Posterior cingulate gyrus (tissue), 11 donors: ENCODE measurements at regions not wholly inside any gene's neighbourhood (a gene's known extent, or its start where the extent isn't known, plus 50 kb on each side); places are given as distances from the start of the nearest gene placed in this dataset.
"Not testable (repeated sequence)": the region's sequence is repeated elsewhere in the genome, so short reads cannot be mapped to it uniquely, and the experiment has no call there.

Source experiments
- DNase-seq, 10 donors: peaks; one replicate each; pipeline versions ENCODE4 v3.0.0 to v3.0.0-alpha.2; 2020 to 2021; ENCODE audit warnings: mixed read lengths in 3 of 10
- intact Hi-C: fragments of 100-400 bp; cut with DNase I; formaldehyde crosslinking; loops from one replicate; pipeline ENCODE4 v1.15.1; 2023

DNA sequence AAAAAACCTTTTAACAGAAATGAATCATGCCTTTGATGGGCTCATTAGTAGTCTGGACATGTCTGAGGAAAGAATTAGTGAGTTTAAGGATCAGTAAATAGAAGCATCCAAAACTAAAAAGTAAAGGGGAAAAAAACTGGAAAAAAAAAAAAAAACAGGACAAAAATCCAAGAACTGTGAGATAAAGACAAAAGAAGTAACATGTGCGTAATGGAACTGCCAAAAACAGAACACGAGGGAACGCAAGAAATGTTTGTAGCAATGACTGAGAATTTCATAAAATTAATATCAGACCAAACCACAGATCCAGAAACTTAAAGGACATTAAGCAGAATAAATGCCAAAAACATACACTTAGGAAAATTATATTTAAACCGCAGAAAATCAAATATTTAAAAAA, 77.4 kb downstream of the MS4A13 start:
- no peak for DNase-seq
- intact Hi-C loops, result no loop called here

DNA sequence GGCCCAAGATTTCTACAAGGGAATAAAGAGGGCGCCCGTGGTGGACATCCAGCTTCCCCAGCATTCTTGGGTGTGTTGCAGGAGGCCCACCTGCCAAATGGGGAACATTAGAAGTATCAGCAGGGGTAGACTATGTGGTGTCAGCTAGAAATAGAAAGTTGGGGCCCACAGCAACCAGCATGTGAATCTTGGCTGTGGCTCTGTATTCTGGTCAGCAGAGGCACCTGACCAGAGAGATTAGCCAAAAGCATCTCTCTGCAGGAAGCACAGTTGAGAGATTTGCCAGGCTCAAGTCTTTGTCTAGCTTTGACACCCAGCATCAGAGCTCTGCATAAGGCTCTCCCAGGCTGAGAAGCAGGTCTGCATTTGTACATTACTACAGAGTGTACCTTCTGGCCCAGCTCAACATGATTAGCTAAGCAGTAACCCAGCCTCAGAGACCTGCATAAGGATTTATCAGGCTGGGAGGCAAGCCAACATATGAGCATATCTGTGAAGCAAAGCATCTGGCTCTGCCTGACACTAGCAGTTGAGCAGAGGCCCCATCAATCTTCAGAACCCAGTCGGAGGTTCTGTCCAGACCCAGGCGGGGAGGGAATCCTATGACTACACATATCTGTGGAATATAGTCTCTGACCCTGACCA, 79.9 kb downstream of the MS4A13 start:
- intact Hi-C loops, result no loop called here
- peak in 1 of 10 donors; percentile 4 for DNase-seq

DNA sequence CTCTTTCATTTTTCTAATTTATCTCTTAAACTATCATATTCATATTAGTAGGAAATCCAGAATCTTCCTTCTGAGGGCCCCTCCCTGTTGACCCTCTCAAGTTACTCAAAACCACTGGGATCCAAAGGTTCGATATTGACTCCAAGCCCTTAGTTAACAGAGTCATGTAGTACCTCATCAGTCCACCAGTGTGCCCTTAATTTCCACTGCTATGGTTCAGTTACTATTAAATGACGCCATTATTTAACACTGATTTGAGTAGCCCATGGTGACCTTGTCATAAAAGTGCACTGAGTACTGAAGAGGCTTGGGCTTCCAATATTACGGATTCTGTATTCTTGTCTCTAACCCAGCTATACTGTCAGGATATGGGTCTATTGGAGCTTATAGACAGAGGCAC, 91.9 kb upstream of the MS4A8 start:
- DNase-seq, result no peak
- intact Hi-C loops, result no loop called here

DNA sequence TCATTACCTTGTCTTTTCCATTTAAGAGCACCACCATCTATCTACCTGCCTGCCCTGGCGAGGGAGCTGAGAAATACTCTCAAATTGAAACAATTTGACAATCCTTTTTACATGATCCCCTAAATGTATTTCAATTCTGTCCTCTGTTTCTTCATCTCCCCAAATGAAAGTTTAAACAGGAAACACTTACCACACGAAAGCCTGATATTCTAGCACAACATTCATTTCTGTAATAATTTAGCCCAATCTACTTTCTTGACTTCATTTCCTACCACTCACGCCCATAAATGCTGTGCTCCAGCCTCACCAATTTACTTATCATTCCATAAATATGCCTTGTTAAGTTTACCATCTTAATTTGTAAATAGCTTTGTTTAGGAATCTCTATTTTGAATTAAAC, 89.8 kb upstream of the MS4A8 start:
- intact Hi-C loops, result no loop called here
- no peak for DNase-seq

DNA sequence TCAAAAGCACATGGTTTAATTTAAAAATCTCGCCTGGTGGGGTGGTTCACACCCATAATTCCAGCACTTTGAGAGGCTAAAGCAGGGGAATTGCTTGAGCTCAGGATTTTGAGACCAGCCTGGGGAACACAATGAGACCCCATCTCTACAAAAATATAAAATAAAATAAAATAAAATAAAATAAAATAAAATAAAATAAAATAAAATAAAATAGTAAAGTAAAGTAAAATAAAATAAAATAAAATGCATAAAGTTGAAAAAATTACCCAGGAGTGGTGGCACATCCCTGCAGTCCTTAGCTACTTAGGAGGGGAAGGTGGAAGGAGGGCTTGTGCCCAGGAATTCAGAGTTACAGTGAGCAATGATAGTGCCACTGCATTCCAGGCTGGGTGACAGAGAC, 88.7 kb upstream of the MS4A8 start:
- intact Hi-C loops, result no loop called here
- DNase-seq, result no peak

DNA sequence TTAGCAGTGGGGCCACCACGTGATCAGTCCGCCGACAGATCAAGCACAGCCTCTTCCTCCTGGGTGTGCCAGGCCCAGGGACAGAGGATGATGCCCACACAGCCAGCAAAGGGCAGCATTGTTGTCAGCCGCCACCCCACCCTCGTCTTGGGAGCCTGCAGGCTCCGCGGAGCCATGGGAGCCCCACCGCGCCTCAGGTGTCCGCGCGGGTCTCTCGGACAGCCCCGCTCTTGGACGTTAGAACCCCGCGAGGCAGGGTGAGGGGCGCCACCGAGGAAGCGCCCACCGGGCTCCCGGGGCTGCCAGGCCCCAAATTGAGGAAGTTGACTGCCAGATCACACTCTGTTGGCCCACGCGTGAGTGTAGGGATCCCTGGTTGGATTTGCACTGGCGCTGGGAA, 83.9 kb upstream of the MS4A8 start:
- DNase-seq, result no peak
- intact Hi-C loops, result loop anchor here (5.0 kb wide), 1 partner anchor 253 kb away; no protein-coding TSS in a partner anchor

DNA sequence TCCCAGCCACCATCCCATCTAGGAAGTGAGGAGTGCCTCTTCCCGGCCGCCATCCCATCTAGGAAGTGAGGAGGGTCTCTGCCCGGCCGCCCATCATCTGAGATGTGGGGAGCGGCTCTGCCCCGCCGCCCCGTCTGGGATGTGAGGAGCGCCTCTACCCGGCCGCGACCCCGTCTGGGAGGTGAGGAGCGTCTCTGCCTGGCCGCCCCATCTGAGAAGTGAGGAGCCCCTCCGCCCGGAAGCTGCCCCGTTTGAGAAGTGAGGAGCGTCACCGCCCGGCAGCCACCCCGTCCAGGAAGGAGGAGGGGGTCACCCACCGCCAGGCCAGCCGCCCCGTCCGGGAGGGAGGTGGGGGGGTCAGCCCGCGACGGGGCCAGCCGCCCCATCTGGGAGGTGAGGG, 77.5 kb upstream of the MS4A8 start:
- DNase-seq, result peak in 1 of 10 donors; percentile 69
- intact Hi-C loops, result not testable (repeated sequence)

DNA sequence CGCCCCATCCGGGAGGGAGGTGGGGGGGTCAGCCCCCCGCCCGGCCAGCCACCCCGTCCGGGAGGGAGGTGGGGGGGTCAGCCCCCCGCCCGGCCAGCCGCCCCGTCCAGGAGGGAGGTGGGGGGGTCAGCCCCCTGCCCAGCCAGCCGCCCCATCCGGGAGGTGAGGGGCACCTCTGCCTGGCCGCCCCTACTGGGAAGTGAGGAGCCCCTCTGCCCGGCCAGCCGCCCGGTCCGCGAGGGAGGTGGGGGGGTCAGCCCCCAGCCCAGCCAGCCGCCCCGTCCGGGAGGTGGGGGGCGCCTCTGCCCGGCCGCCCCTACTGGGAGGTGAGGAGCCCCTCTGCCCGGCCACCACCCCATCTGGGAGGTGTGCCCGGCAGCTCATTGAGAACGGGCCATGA, 76.6 kb upstream of the MS4A8 start:
- intact Hi-C loops, result not testable (repeated sequence)

DNA sequence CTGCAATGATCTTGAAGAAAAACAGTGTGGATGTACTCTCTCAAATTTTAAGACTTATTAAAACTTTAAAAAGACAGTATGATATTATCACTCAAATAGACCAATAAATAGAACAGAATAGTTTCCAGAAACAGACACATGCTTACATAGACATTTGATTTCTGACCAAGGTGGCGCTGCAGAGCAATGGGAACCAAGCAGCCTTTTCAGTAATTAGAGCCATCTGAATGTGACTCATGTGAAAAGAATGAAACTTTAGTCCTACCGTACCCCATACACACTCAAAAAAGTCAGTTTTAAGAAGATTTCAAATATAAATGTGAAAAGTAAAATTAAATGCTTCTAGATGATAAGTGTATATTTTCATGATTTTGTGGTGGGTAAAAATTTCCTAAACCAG, 74.2 kb upstream of the MS4A8 start:
- intact Hi-C loops, result no loop called here
- DNase-seq, result no peak

More for the DNA sequence above, 76.6 kb upstream of the MS4A8 start:
- peak in 1 of 10 donors; percentile 66 for DNase-seq

DNA sequence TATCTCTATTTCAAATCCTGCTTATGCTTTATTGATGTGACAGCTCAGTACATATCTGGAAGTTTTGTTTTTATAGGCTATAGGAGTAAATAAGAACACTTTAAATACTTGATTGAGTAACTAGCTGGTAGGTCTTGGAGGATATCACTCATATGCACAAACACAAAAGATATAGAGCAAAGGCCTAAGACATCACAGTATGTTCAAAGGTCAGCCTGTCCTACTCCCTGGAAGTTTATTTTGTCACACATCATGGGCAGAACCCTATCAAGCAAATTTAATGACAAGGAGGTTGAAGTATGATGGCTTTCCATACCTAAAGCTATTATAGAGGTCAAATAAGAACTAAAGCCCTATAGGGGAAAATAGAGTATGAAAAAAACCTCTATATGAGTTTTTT, 70.0 kb upstream of the MS4A8 start:
- no peak for DNase-seq
- intact Hi-C loops, result no loop called here

DNA sequence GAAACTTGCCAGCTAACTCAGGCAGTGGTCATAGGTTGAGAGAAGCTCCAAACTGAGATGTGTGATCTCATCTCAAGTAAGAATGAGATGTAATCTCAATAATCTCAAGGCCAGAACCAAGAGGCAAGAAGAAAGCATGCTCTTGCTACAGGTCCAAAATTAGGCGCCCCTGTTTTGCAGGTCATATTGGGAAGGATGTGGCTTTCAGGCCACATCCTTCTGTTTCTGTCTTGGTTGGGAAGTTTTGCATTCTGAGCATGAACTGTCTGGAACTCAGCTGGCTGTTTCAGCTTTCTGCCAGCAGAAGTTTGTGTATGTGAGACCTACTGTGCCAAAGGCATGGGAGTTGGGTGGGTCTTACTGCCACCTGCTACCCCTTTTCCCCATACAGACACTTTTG, 67.5 kb upstream of the MS4A8 start:
- no peak for DNase-seq
- intact Hi-C loops, result no loop called here

DNA sequence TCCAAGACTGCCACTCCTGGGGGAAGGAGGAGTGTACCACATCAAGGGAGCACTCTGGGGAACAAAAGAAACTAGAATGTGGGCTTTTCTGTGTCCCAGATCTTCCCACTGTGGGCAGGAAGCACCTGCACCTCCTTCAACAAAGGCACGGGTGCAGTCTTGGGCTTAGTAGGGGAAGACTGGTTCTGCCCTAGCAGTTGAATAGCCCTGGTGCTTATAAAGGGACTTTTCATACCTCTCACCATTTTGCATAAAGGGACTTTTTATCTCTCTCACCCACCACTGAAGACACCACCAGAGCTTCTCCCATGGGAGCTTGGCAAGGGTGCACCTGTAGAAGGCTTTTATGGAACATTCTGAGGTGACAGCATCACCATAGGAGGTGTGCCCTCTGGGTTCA, 65.8 kb upstream of the MS4A8 start:
- intact Hi-C loops, result no loop called here
- DNase-seq, result no peak

DNA sequence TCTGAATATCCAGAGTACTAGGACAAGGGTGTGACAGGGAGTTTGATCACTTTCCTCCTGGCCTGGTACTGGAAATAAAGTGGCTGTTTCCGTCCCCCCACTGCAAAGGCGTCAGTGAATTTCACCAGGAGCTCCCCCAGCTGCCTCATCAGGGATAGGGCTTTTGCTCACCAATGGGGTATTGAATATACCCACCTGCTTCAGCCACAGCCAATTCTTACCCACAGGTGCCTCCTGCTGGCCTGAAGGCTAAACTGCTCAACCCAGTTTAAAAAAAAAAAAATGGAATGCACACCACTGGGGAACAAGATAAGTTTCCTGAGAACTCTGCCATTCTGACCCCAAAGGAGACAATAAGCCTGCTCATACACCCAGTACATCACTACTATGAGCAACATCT, 65.3 kb upstream of the MS4A8 start:
- no peak for DNase-seq
- intact Hi-C loops, result no loop called here

DNA sequence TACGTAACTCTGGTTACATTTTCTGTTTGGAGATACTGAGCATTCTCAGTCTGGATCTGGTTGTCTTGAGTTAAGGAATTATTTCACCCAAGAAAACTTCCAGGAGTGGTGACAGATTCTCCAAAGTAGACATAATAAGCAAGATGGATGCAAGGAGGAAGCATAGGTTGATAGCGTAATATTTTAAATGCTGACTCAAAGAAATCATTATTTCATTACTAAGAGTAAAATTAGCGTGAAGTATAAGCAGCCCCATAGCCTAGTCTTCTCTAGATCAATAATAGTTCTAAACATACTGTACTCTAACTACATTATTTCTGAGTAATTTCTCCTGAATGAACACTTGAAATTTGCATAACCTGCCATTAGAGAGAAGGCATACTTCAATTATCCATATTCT, 57.5 kb upstream of the MS4A8 start:
- no peak for DNase-seq
- intact Hi-C loops, result no loop called here

DNA sequence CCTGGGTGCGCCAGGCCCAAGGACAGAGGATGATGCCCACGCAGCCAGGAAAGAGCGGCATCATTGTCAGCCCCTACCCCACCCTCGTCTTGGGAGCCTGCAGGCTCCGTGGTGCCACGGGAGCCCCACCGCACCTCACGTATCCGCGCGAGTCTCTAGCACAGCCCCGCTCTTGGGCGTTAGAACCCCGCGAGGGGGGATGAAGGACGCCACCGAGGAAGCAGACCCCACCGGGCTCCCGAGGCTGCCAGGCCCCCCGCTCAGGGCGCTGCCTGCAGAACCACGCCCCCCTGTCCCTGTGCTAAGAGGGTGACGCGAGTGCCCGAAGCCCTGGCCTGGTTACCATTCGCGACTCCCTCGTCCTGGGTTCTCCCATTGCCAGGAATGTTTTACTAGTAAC, 52.3 kb upstream of the MS4A8 start:
- intact Hi-C loops, result no loop called here
- peak in 1 of 10 donors; percentile 50 for DNase-seq
